ENCODE measurements at regions not wholly inside any gene's neighbourhood (a gene's known extent, or its start where the extent isn't known, plus 50 kb on each side); places are given as distances from the start of the nearest gene placed in this dataset.

- Mint-ChIP-seq H3K9me3 (peaks cover 8% of the 10 kb centered on the region), H3K27me3 (ENCODE audit: low read depth) (peaks cover 20% of the 10 kb centered on the region), H3K4me1 (ENCODE audit: low read depth) (no peaks in the 10 kb centered on the region), H3K36me3 (ENCODE audit: insufficient read depth) (no peaks in the 10 kb centered on the region), H3K4me3 (no peak overlapping the region)
- DNase-seq, result no peak
- ATAC-seq, result no peak
Measured at GRCh38 chr1:4880626-4881025, 226.2 kb downstream of the AJAP1 start.

DNA sequence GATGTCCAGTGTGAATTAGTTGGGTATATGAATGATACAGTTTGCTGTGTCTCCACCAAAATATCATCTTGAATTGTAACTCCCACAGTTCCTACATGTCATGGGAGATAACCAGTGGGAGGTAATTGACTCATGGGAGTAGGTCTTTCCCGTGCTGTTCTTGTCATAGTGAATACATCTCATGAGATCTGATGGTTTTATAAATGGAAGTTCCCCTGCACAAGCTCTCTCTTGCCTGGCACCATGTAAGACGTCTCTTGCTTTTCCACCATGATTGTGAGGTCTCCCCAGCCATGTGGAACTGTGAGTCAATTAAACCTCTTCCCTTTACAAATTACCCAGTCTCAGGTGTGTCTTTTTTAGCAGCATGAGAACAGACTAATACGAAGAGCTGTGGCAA, 223.0 kb downstream of the AJAP1 start:
- ATAC-seq, result no peak
- Mint-ChIP-seq H3K4me1 (ENCODE audit: low read depth) (no peaks in the 10 kb centered on the region), H3K4me3 (no peak overlapping the region), H3K9me3 (no peaks in the 10 kb centered on the region), H3K27me3 (ENCODE audit: low read depth) (peaks cover 13% of the 10 kb centered on the region), H3K36me3 (ENCODE audit: insufficient read depth) (no peaks in the 10 kb centered on the region)
- DNase-seq, result no peak

DNA sequence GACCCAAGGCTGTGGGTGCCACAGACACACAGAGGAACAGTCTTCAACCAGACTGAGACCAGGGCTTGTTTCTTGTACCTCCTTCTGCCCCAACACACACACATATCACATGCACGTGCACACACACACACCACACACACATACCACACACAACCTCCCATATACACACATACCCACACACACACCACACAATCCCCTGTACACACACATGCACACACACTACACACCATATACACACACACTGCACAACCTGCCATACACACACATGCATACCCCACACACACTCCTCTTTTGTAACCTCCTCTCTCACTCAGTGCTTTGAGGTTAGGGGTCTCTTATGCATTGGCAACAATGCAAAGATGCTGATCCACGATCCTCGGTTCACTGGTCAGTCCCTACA, 217.0 kb downstream of the AJAP1 start:
- Mint-ChIP-seq H3K4me1 (ENCODE audit: low read depth) (no peaks in the 10 kb centered on the region), H3K4me3 (no peak overlapping the region), H3K27me3 (ENCODE audit: low read depth) (peaks cover 7% of the 10 kb centered on the region), H3K36me3 (ENCODE audit: insufficient read depth) (no peaks in the 10 kb centered on the region), H3K9me3 (no peaks in the 10 kb centered on the region)
- no peak for ATAC-seq
- DNase-seq, result no peak

GRCh38 chr1:4868521-4868920, 214.1 kb downstream of the AJAP1 start:
- Mint-ChIP-seq H3K9me3 (no peaks in the 10 kb centered on the region), H3K36me3 (ENCODE audit: insufficient read depth) (no peaks in the 10 kb centered on the region), H3K4me1 (ENCODE audit: low read depth) (no peaks in the 10 kb centered on the region), H3K4me3 (no peak overlapping the region), H3K27me3 (ENCODE audit: low read depth) (peaks cover 13% of the 10 kb centered on the region)
- DNase-seq (no peak), ATAC-seq (no peak)

DNA sequence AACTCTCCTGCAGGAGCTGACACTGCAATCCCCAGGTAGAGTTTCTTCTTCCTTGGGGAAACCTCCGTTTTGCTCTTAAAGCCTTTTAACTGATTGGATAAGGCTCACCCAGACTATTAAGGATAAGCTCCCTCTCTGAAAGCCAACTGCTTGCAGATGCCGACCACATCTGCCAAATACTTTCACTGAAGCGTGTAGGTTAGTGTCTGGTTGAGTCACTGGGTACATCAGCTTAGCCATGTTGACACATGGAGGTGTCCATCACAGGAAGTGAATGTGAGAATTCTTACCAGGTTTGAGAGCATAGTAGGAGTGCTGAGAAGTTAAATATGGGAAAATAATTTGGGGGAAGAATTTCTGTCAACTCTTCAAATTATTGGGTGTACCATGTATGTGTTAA, 202.0 kb downstream of the AJAP1 start:
- no peaks in the 10 kb centered on the region for H3K4me1 Mint-ChIP-seq (ENCODE audit: low read depth)
- H3K27me3 Mint-ChIP-seq (ENCODE audit: low read depth), result no peaks in the 10 kb centered on the region

GRCh38 chr1:4854367-4854766, 200.0 kb downstream of the AJAP1 start:
- no peaks in the 10 kb centered on the region for H3K27me3 Mint-ChIP-seq (ENCODE audit: low read depth)
- no peak for DNase-seq
- H3K4me1 Mint-ChIP-seq (ENCODE audit: low read depth), result no peaks in the 10 kb centered on the region
- no peak overlapping the region for H3K4me3 Mint-ChIP-seq
- no peaks in the 10 kb centered on the region for H3K9me3 Mint-ChIP-seq
- H3K36me3 Mint-ChIP-seq (ENCODE audit: insufficient read depth), result no peaks in the 10 kb centered on the region
- ATAC-seq, result no peak

More for the DNA sequence above, 202.0 kb downstream of the AJAP1 start:
- DNase-seq (no peak), ATAC-seq (no peak)
- Mint-ChIP-seq H3K36me3 (ENCODE audit: insufficient read depth) (no peaks in the 10 kb centered on the region), H3K9me3 (no peaks in the 10 kb centered on the region), H3K4me3 (no peak overlapping the region)

- Mint-ChIP-seq H3K9me3 (no peaks in the 10 kb centered on the region), H3K4me1 (ENCODE audit: low read depth) (no peaks in the 10 kb centered on the region), H3K27me3 (ENCODE audit: low read depth) (no peaks in the 10 kb centered on the region), H3K4me3 (no peak overlapping the region), H3K36me3 (ENCODE audit: insufficient read depth) (no peaks in the 10 kb centered on the region)
- DNase-seq, result no peak
- ATAC-seq, result no peak
Measured at GRCh38 chr1:4853904-4854303, 199.5 kb downstream of the AJAP1 start.

DNA sequence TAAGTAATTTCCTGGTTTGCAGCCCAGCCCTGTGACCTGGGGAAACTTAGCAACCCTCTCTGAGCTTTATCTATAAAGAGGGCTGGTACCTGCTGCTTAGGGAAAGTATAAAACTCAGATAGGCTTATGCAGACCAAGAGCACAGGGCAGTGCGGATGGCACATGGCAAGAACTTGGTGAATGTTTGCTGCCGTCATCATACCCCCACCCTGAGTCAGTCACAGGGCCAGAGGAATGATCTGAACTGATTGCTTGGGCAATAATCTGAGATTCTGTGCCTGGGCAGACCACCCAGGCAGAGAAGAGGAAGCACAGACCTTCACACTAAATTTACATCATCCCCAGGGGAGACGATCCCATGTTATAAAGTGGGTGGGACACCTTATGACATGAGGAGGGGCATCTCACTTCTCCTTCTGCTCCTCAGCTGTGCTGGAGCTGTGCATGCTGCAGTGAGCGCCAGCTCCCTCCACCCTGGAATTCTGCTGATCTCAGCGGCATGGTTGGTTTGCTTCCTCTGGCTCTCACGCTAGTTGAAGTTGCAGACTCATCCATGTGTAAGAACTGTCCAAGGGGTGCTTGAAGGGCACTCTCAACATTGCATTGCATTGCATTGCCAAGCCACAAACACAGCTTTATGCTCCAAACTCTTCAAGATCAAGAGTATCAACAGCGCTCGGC, 197.1 kb downstream of the AJAP1 start:
- Mint-ChIP-seq H3K36me3 (ENCODE audit: insufficient read depth) (no peaks in the 10 kb centered on the region), H3K27me3 (ENCODE audit: low read depth) (no peaks in the 10 kb centered on the region), H3K4me3 (no peak overlapping the region), H3K4me1 (ENCODE audit: low read depth) (no peaks in the 10 kb centered on the region), H3K9me3 (no peaks in the 10 kb centered on the region)
- DNase-seq (no peak), ATAC-seq (no peak)

DNA sequence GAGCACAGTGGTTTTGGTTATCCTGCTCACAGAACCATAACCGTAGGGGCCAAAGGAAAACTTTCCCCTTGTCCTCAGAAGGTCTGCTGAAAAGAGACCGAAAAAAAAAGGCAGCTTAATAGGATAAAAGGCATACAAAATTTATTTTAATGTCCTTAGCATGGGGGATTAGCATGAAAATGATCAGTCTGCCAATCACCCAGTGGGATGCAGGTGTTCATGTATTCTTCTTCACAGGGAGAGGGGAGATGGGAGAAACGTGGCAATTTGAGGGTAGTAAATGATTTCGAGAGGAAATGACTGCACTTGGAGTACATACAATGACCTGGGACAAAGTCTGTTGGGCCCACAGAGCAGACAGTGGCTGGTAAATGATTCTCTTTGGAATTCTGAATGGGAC, 194.0 kb downstream of the AJAP1 start:
- no peaks in the 10 kb centered on the region for H3K4me1 Mint-ChIP-seq (ENCODE audit: low read depth)
- DNase-seq (no peak), ATAC-seq (no peak)
- no peaks in the 10 kb centered on the region for H3K9me3 Mint-ChIP-seq
- H3K4me3 Mint-ChIP-seq, result no peak overlapping the region
- H3K36me3 Mint-ChIP-seq (ENCODE audit: insufficient read depth), result no peaks in the 10 kb centered on the region
- no peaks in the 10 kb centered on the region for H3K27me3 Mint-ChIP-seq (ENCODE audit: low read depth)

GRCh38 chr1:4847711-4848110, 193.3 kb downstream of the AJAP1 start:
- no peaks in the 10 kb centered on the region for H3K9me3 Mint-ChIP-seq
- no peaks in the 10 kb centered on the region for H3K4me1 Mint-ChIP-seq (ENCODE audit: low read depth)
- no peaks in the 10 kb centered on the region for H3K36me3 Mint-ChIP-seq (ENCODE audit: insufficient read depth)
- H3K4me3 Mint-ChIP-seq, result no peak overlapping the region
- ATAC-seq, result no peak
- H3K27me3 Mint-ChIP-seq (ENCODE audit: low read depth), result no peaks in the 10 kb centered on the region
- DNase-seq, result no peak

Data from activated T-cell treated with anti-CD3 and anti-CD28 coated beads, Interleukin-2, amount 50 U/mL, for 4 hours (primary cell).